Suprapubic skin (tissue), 4 donors: ENCODE measurements at regions not wholly inside any gene's neighbourhood (a gene's known extent, or its start where the extent isn't known, plus 50 kb on each side); places are given as distances from the start of the nearest gene placed in this dataset.

Experiments
- DNase-seq, 2 donors: peaks; one replicate each; pipeline ENCODE4 v3.0.0-alpha.2; 2019; ENCODE audit warnings: low spot score in 2 of 2
- H3K27ac ChIP-seq: fragments of 200-600 bp; sonication (generic); one replicate; pipeline ENCODE4 v1.5.1; 2019
- H3K27me3 ChIP-seq: fragments of 200-600 bp; sonication (generic); one replicate; pipeline ENCODE4 v1.5.1; 2019
- H3K36me3 ChIP-seq: fragments of 200-600 bp; sonication (generic); one replicate; pipeline ENCODE4 v1.5.1; 2019
- H3K4me1 ChIP-seq: fragments of 200-600 bp; sonication (generic); one replicate; pipeline ENCODE4 v1.5.1; 2019
- H3K4me3 ChIP-seq: fragments of 200-600 bp; sonication (generic); one replicate; pipeline ENCODE4 v1.5.1; 2019; ENCODE audit warnings: mild to moderate bottlenecking
- H3K9me3 ChIP-seq: fragments of 200-600 bp; sonication (generic); one replicate; pipeline ENCODE4 v1.5.1; 2019
- CTCF ChIP-seq, 2 donors: fragments of 200-600 bp in 1 of 2; fragments of 450-650 bp in 1 of 2; sonication (generic) in 1 of 2; IDR thresholded peaks; one replicate each; pipeline ENCODE4 v1.5.1; 2016 to 2019; ENCODE audit warnings: antibody characterized with exemption in 2 of 2, mild to moderate bottlenecking in 1 of 2, moderate library complexity in 1 of 2
- EP300 ChIP-seq: sonication (generic); formaldehyde crosslinking; IDR thresholded peaks from one replicate; pipeline ENCODE4 v1.6.1; 2017; ENCODE audit warnings: antibody characterized with exemption
- POLR2A ChIP-seq, 2 donors: fragments of 450-650 bp; IDR thresholded peaks; one replicate each; pipeline ENCODE4 v1.6.1; 2017; ENCODE audit warnings: antibody characterized with exemption in 2 of 2, mild to moderate bottlenecking in 2 of 2, moderate library complexity in 2 of 2
- POLR2AphosphoS5 ChIP-seq, 3 donors: sonication (generic); formaldehyde crosslinking; IDR thresholded peaks; one replicate each; pipeline ENCODE4 v1.6.1; 2017; ENCODE audit warnings: antibody characterized with exemption in 3 of 3
- WGBS: methylation state at CpG from one replicate; pipeline ENCODE4 v1.1.5; 2018; 5-methylcytosine and 5-hydroxymethylcytosine counted together

- Histone ChIP-seq H3K4me1 (no peaks in the 10 kb centered on the region), H3K27ac (no peak overlapping the region), H3K4me3 (no peak overlapping the region), H3K27me3 (no peaks in the 10 kb centered on the region), H3K9me3 (no peaks in the 10 kb centered on the region), H3K36me3 (no peaks in the 10 kb centered on the region)
- WGBS, result 52% methylated on average over 2 of the region's 2 CpGs
- no peak for TF ChIP-seq POLR2A (IDR thresholded peaks at IDR 0.05)
- TF ChIP-seq EP300, result no peak
- TF ChIP-seq CTCF (IDR thresholded peaks at IDR 0.05), result no peak
- TF ChIP-seq POLR2AphosphoS5 (IDR thresholded peaks at IDR 0.05), result no peak
- no peak for DNase-seq
These were observed 203.2 kb downstream of the SEMA6A start for GRCh38 chr5:116371431-116371830.

- Histone ChIP-seq H3K27me3 (no peaks in the 10 kb centered on the region), H3K4me1 (no peaks in the 10 kb centered on the region), H3K36me3 (no peaks in the 10 kb centered on the region), H3K9me3 (no peaks in the 10 kb centered on the region), H3K27ac (no peak overlapping the region), H3K4me3 (no peak overlapping the region)
- 31% methylated on average over 2 of the region's 2 CpGs for WGBS
- TF ChIP-seq POLR2AphosphoS5 (IDR thresholded peaks at IDR 0.05), result no peak
- TF ChIP-seq CTCF (IDR thresholded peaks at IDR 0.05), result no peak
- TF ChIP-seq POLR2A (IDR thresholded peaks at IDR 0.05), result no peak
- no peak for TF ChIP-seq EP300
- no peak for DNase-seq
These were observed 203.7 kb downstream of the SEMA6A start for GRCh38 chr5:116370886-116371285.

GRCh38 chr5:116370149-116370548 lies 204.5 kb downstream of the SEMA6A start:
- TF ChIP-seq POLR2A (IDR thresholded peaks at IDR 0.05) (no peak), CTCF (IDR thresholded peaks at IDR 0.05) (no peak), POLR2AphosphoS5 (IDR thresholded peaks at IDR 0.05) (no peak)
- no peaks in the 10 kb centered on the region for H3K36me3 ChIP-seq
- no peak overlapping the region for H3K27ac ChIP-seq
- WGBS, result 75% methylated on average over 4 of the region's 4 CpGs
- no peak for DNase-seq
- no peak overlapping the region for H3K4me3 ChIP-seq
- no peaks in the 10 kb centered on the region for H3K27me3 ChIP-seq
- no peaks in the 10 kb centered on the region for H3K9me3 ChIP-seq
- no peaks in the 10 kb centered on the region for H3K4me1 ChIP-seq

GRCh38 chr5:116365006-116365496 lies 209.6 kb downstream of the SEMA6A start:
- no peaks in the 10 kb centered on the region for H3K9me3 ChIP-seq
- no peak overlapping the region for H3K4me3 ChIP-seq
- no peak overlapping the region for H3K27ac ChIP-seq
- no peak for DNase-seq
- peaks cover 18% of the 10 kb centered on the region for H3K4me1 ChIP-seq
- no peaks in the 10 kb centered on the region for H3K36me3 ChIP-seq
- no peaks in the 10 kb centered on the region for H3K27me3 ChIP-seq
- no peak for TF ChIP-seq POLR2AphosphoS5 (IDR thresholded peaks at IDR 0.05)
- TF ChIP-seq CTCF (IDR thresholded peaks at IDR 0.05), result no peak
- TF ChIP-seq EP300, result no peak
- TF ChIP-seq POLR2A (IDR thresholded peaks at IDR 0.05), result no peak
- 76% methylated on average over 3 of the region's 3 CpGs for WGBS

GRCh38 chr5:116363780-116364179 lies 210.8 kb downstream of the SEMA6A start:
- H3K36me3 ChIP-seq, result no peaks in the 10 kb centered on the region
- no peaks in the 10 kb centered on the region for H3K27me3 ChIP-seq
- TF ChIP-seq POLR2A (IDR thresholded peaks at IDR 0.05) (no peak), EP300 (no peak), POLR2AphosphoS5 (IDR thresholded peaks at IDR 0.05) (no peak), CTCF (IDR thresholded peaks at IDR 0.05) (no peak)
- no peak for DNase-seq
- H3K27ac ChIP-seq, result no peak overlapping the region
- no peak overlapping the region for H3K4me3 ChIP-seq
- WGBS, result 97% methylated on average over 1 of the region's 1 CpG
- peaks cover 21% of the 10 kb centered on the region for H3K4me1 ChIP-seq
- no peaks in the 10 kb centered on the region for H3K9me3 ChIP-seq
